ENCODE measurements at regions not wholly inside any gene's neighbourhood (a gene's known extent, or its start where the extent isn't known, plus 50 kb on each side); places are given as distances from the start of the nearest gene placed in this dataset.

DNA sequence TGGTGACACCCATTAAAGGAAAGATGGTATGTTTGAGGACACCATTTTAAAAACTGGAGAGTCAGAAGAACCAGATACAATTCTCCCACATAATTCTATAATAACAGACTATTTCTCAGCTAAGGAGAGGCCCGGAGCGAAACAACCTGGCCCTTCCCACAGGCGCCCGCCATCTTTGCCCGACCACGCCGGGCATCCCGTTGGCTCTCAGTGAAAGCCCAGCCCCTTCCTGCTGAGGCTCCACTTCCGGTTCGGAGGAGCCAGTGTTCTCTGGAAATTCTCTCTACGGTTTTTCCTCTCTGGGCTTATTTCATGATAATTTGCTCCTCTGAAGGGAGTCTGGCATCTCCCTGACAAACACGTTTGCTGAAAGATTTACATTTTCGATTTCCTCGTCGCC is 175.7 kb downstream of the AXIN2 start:
- TF ChIP-seq, protein P1, sequence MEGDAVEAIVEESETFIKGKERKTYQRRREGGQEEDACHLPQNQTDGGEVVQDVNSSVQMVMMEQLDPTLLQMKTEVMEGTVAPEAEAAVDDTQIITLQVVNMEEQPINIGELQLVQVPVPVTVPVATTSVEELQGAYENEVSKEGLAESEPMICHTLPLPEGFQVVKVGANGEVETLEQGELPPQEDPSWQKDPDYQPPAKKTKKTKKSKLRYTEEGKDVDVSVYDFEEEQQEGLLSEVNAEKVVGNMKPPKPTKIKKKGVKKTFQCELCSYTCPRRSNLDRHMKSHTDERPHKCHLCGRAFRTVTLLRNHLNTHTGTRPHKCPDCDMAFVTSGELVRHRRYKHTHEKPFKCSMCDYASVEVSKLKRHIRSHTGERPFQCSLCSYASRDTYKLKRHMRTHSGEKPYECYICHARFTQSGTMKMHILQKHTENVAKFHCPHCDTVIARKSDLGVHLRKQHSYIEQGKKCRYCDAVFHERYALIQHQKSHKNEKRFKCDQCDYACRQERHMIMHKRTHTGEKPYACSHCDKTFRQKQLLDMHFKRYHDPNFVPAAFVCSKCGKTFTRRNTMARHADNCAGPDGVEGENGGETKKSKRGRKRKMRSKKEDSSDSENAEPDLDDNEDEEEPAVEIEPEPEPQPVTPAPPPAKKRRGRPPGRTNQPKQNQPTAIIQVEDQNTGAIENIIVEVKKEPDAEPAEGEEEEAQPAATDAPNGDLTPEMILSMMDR (conservative IDR thresholded peaks at IDR 0.05 in 1 of 2, IDR thresholded peaks at IDR 0.05 in 1 of 2; ENCODE audit: extremely low read depth in 1 of 2, insufficient read depth in 1 of 2, low read depth in 1 of 2, low read length in 2 of 2), result no peak
- TF ChIP-seq EZH2 (IDR thresholded peaks at IDR 0.05; ENCODE audit: borderline replicate concordance, low read length), result no peak

All from mammary epithelial cell (primary cell).